ENCODE measurements at regions not wholly inside any gene's neighbourhood (a gene's known extent, or its start where the extent isn't known, plus 50 kb on each side); places are given as distances from the start of the nearest gene placed in this dataset.

- no peak overlapping the region for H3K27ac ChIP-seq
- H3K27me3 ChIP-seq (replicated peaks in 1 of 7) = no peaks in the 10 kb centered on the region
- intact Hi-C loops (cut with DNase I; ENCODE audit: low total_unique reads) = no loop called here
- no peaks in the 10 kb centered on the region for H3K4me1 ChIP-seq
- TF ChIP-seq POLR2AphosphoS5 (IDR thresholded peaks at IDR 0.05) = no peak
- TF ChIP-seq POLR2A (IDR thresholded peaks at IDR 0.05) = no peak
- TF ChIP-seq, protein P1, sequence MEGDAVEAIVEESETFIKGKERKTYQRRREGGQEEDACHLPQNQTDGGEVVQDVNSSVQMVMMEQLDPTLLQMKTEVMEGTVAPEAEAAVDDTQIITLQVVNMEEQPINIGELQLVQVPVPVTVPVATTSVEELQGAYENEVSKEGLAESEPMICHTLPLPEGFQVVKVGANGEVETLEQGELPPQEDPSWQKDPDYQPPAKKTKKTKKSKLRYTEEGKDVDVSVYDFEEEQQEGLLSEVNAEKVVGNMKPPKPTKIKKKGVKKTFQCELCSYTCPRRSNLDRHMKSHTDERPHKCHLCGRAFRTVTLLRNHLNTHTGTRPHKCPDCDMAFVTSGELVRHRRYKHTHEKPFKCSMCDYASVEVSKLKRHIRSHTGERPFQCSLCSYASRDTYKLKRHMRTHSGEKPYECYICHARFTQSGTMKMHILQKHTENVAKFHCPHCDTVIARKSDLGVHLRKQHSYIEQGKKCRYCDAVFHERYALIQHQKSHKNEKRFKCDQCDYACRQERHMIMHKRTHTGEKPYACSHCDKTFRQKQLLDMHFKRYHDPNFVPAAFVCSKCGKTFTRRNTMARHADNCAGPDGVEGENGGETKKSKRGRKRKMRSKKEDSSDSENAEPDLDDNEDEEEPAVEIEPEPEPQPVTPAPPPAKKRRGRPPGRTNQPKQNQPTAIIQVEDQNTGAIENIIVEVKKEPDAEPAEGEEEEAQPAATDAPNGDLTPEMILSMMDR (IDR thresholded peaks at IDR 0.05 in 8 of 11, conservative IDR thresholded peaks at IDR 0.05 in 3 of 11) = no peak
- no peaks in the 10 kb centered on the region for H3K36me3 ChIP-seq
- 0 to 34% (median 28%) methylated on average over 1 of the region's 1 CpG for WGBS, 5 donors
- DNase-seq = no peak
- peaks cover 0 to 51% (median 39%) of the 10 kb centered on the region in 8 donors for H3K9me3 ChIP-seq
- H3K4me3 ChIP-seq = no peak overlapping the region
Measured at GRCh38 chr5:26805076-26805475, 233.3 kb downstream of the CDH9 start.

DNA sequence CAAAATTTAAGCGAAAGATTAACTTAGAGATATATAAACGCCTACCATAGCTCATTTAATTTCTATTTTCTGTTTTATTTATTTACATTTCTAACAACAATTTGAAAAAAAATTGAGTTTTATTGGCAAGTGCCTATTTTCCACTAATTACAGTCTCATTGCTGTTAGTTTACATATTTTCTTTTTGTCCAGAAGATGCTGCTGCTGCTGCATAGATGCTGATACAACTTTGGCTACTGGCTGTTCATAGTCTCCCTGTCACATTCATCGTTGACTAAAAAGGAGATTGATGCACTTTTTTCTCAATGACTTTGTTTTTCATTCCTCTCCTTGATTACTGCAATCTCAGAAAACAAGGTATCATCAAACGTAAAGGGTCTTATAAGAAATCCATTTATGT, 235.4 kb downstream of the CDH9 start:
- no peaks in the 10 kb centered on the region for H3K36me3 ChIP-seq

DNA sequence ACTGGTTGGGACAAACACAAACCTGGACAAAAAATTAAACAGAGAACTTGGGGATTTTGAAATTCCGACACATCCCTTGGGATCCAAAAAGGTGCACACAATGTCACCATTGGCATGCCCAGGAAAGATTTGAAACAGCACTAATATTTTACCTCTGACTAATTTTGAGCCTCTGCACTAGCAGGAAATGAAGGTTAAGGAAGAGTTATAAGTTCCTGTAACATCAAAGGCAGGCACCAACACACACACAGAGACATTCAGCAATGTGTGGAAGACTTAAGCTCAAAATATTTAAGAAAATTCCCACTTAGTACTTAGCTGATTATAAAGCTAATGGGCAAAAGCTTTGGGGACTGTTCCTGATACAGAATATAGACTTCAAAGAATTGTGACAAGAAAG, 247.0 kb downstream of the CDH9 start:
- no peak overlapping the region for H3K4me3 ChIP-seq
- H3K36me3 ChIP-seq = no peaks in the 10 kb centered on the region
- 29 to 90% (median 86%) methylated on average over 1 of the region's 1 CpG for WGBS, 5 donors
- no peaks in the 10 kb centered on the region for H3K4me1 ChIP-seq
- intact Hi-C loops (cut with DNase I; ENCODE audit: low total_unique reads) = no loop called here
- DNase-seq = no peak
- TF ChIP-seq, protein P1 (IDR thresholded peaks at IDR 0.05 in 8 of 11, conservative IDR thresholded peaks at IDR 0.05 in 3 of 11) = no peak
- TF ChIP-seq POLR2A (IDR thresholded peaks at IDR 0.05) = no peak
- TF ChIP-seq POLR2AphosphoS5 (IDR thresholded peaks at IDR 0.05) = no peak
- H3K9me3 ChIP-seq = peaks cover 0 to 6% (median 0%) of the 10 kb centered on the region in 8 donors
- no peaks in the 10 kb centered on the region for H3K27me3 ChIP-seq (replicated peaks in 1 of 7)
- H3K27ac ChIP-seq = no peak overlapping the region

More for the DNA sequence above, 235.4 kb downstream of the CDH9 start:
- DNase-seq = no peak
- intact Hi-C loops (cut with DNase I; ENCODE audit: low total_unique reads) = no loop called here
- Histone ChIP-seq H3K9me3 (peaks cover 0 to 53% (median 35%) of the 10 kb centered on the region in 8 donors), H3K4me1 (no peaks in the 10 kb centered on the region), H3K4me3 (no peak overlapping the region), H3K27me3 (replicated peaks in 1 of 7) (no peaks in the 10 kb centered on the region), H3K27ac (no peak overlapping the region)
- TF ChIP-seq POLR2A (IDR thresholded peaks at IDR 0.05) = no peak
- 67 to 76% (median 70%) methylated on average over 4 of the region's 4 CpGs for WGBS, 5 donors

DNA sequence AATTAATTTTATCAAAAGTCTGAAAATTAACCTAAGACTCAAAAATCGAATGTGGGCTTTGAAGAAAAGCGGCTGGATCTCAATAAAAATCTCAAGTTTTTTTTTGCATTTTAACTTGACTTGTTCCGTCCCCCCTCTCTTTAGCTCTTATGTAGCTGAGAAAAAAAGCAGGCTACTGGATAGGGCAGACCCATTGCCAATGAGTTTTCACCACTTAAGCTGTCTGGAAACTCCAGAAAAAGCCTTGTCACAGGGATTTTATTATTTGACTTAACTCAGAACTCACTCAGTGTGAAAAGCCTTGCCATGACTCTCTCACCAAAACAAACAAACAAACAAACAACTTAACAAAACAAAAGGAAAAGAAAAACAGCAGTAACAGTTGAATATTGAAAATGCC, 247.4 kb downstream of the CDH9 start:
- H3K9me3 ChIP-seq = peaks cover 0 to 6% (median 0%) of the 10 kb centered on the region in 8 donors
- DNase-seq = no peak
- no peaks in the 10 kb centered on the region for H3K4me1 ChIP-seq
- no peaks in the 10 kb centered on the region for H3K27me3 ChIP-seq (replicated peaks in 1 of 7)
- no peak overlapping the region for H3K27ac ChIP-seq
- no peaks in the 10 kb centered on the region for H3K36me3 ChIP-seq
- TF ChIP-seq POLR2AphosphoS5 (IDR thresholded peaks at IDR 0.05) (no peak), POLR2A (IDR thresholded peaks at IDR 0.05) (no peak)
- TF ChIP-seq, protein P1 (IDR thresholded peaks at IDR 0.05 in 8 of 11, conservative IDR thresholded peaks at IDR 0.05 in 3 of 11) = no peak
- intact Hi-C loops (cut with DNase I; ENCODE audit: low total_unique reads) = no loop called here
- no peak overlapping the region for H3K4me3 ChIP-seq
- 31 to 55% (median 40%) methylated on average over 3 of the region's 3 CpGs for WGBS, 5 donors

DNA sequence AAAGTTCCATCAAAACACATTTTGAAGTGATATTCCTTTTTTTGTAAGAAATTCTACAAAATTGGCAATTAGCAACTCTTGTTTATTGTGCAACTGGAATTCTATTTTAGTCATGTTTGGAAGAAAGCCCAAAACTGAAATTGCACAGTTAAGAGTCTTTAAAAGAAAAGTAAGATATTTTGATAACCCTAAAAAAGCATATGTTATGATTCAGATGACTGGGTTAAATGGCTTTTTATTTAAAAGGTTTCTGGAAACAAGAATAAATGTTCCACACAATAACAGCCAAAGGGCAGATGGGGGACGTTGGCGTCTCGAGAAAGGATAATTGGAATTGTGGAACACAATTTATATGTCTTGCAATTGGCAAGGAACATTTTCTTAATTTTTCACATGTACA, 275.2 kb downstream of the CDH9 start:
- Histone ChIP-seq H3K9me3 (peaks cover 0 to 4% (median 0%) of the 10 kb centered on the region in 8 donors), H3K27me3 (replicated peaks in 1 of 7) (no peaks in the 10 kb centered on the region), H3K4me3 (no peak overlapping the region), H3K36me3 (no peaks in the 10 kb centered on the region), H3K27ac (no peak overlapping the region), H3K4me1 (no peaks in the 10 kb centered on the region)
- intact Hi-C loops (cut with DNase I; ENCODE audit: low total_unique reads) = no loop called here
- TF ChIP-seq POLR2AphosphoS5 (IDR thresholded peaks at IDR 0.05) (no peak), POLR2A (IDR thresholded peaks at IDR 0.05) (no peak)
- TF ChIP-seq, protein P1 (IDR thresholded peaks at IDR 0.05 in 8 of 11, conservative IDR thresholded peaks at IDR 0.05 in 3 of 11) = no peak
- no peak for DNase-seq
- 71 to 78% (median 74%) methylated on average over 3 of the region's 3 CpGs for WGBS, 5 donors

Measured in spleen (tissue), 11 donors.